ENCODE measurements at regions not wholly inside any gene's neighbourhood (a gene's known extent, or its start where the extent isn't known, plus 50 kb on each side); places are given as distances from the start of the nearest gene placed in this dataset.

GRCh38 chr10:90089719-90090118 lies 388.3 kb downstream of the KIF20B start:
- Histone ChIP-seq H3K4me2 (ENCODE audit: low read depth, low read length) (no peak overlapping the region), H3K79me2 (ENCODE audit: insufficient read depth, low read length) (no peaks in the 10 kb centered on the region), H3K27ac (ENCODE audit: extremely low read length, insufficient read depth, low read length) (no peak overlapping the region), H3K4me3 (replicated peaks in 1 of 3; ENCODE audit: insufficient read depth in 1 of 3, low read depth in 2 of 3, low read length in 3 of 3) (no peak overlapping the region), H3K4me1 (ENCODE audit: insufficient read depth, low read length) (no peaks in the 10 kb centered on the region), H3K36me3 (replicated peaks in 1 of 2; ENCODE audit: control insufficient read depth in 1 of 2, insufficient read depth in 2 of 2, low read length in 2 of 2) (no peaks in the 10 kb centered on the region), H2AFZ (ENCODE audit: low read length) (no peak overlapping the region), H4K20me1 (ENCODE audit: insufficient read depth, low read length) (no peaks in the 10 kb centered on the region), H3K9me3 (ENCODE audit: low read length) (no peaks in the 10 kb centered on the region), H3K27me3 (ENCODE audit: control insufficient read depth in 1 of 2, insufficient read depth in 2 of 2, low read length in 2 of 2) (no peaks in the 10 kb centered on the region; a peak in 1 of 5 replicates), H3K9ac (ENCODE audit: insufficient read depth, low read depth, low read length) (no peak overlapping the region)
- WGBS (ENCODE audit: low lambda C conversion rate) = 45% methylated on average over 2 of the region's 2 CpGs
- ChIA-PET CTCF (ENCODE audit: low intra/inter-chr PET ratio, low total read pairs) (no interaction called here), POLR2A (no interaction called here)
- no TSS peak for BruUV-seq (replicated peaks)
- ATAC-seq = no peak
- no peak for DNase-seq (ENCODE audit: low spot score)
- no peak for FAIRE-seq
- TF ChIP-seq ZNF441 (CRISPR knock-in tag; IDR thresholded peaks at IDR 0.05; ENCODE audit: borderline replicate concordance) (no peak), FOXO4 (CRISPR knock-in tag; conservative IDR thresholded peaks at IDR 0.05) (no peak), GTF3A (CRISPR knock-in tag; conservative IDR thresholded peaks at IDR 0.05) (no peak), WIZ (CRISPR knock-in tag; IDR thresholded peaks at IDR 0.05) (no peak), SRY (CRISPR knock-in tag; IDR thresholded peaks at IDR 0.05) (no peak), ZBTB44 (CRISPR knock-in tag; IDR thresholded peaks at IDR 0.05) (no peak), ZNF678 (CRISPR knock-in tag; IDR thresholded peaks at IDR 0.05) (no peak), ELF3 (CRISPR knock-in tag; IDR thresholded peaks at IDR 0.05) (no peak), ZNF24 (IDR thresholded peaks at IDR 0.05) (no peak), NRL (CRISPR knock-in tag; IDR thresholded peaks at IDR 0.05; ENCODE audit: borderline replicate concordance) (no peak)
- in situ Hi-C loops (cut with HindIII; ENCODE audit: extremely low pct_ligation_motif_present, low pct_unique_long_range_greater_than_20kb) (no loop called here), intact Hi-C loops (cut with micrococcal nuclease; ENCODE audit: unreplicated experiment) (no loop called here)

All from HepG2 (cell line).